ENCODE measurements at regions not wholly inside any gene's neighbourhood (a gene's known extent, or its start where the extent isn't known, plus 50 kb on each side); places are given as distances from the start of the nearest gene placed in this dataset.

DNA sequence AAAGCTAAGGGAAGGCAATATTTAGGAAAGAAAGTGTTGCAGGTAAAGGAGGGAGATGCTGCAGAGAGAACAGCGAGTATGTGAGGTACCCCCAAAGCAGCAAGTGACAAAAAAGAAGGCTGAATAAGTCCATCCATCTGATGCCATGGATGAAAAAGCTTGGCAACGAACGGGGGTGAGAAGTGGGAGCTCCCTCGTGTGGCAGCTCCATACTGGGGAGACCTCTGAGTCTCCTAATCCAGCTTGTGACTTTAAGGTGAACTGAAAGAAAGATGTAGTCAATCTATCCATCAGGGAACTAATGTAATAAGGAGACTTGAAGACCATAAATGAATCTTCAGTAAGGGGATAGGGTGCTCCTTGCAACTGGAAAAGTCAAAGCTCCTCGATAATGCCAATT lies 156.6 kb downstream of the OTOR start:
- H3K9me3 Mint-ChIP-seq, result peaks cover 0 to 2% of the 10 kb centered on the region in 2 donors
- Histone ChIP-seq H3K27me3 (ENCODE audit: control insufficient read depth, insufficient read depth, low read length) (no peaks in the 10 kb centered on the region), H3K4me1 (ENCODE audit: control insufficient read depth, insufficient read depth, low read length) (no peaks in the 10 kb centered on the region), H3K27ac (ENCODE audit: low read length) (no peak overlapping the region), H3K36me3 (ENCODE audit: control insufficient read depth, insufficient read depth, low read length) (no peaks in the 10 kb centered on the region), H3K9me3 (ENCODE audit: control insufficient read depth, insufficient read depth, low read length) (no peaks in the 10 kb centered on the region), H3K4me3 (ENCODE audit: low read length) (no peak overlapping the region)
- DNase-seq, result no peak
- no peaks in the 10 kb centered on the region for H3K27me3 Mint-ChIP-seq (ENCODE audit: low read depth in 2 of 2)
- intact Hi-C loops (cut with micrococcal nuclease), result no loop called here
- H3K36me3 Mint-ChIP-seq, result no peaks in the 10 kb centered on the region
- TF ChIP-seq, protein P1, sequence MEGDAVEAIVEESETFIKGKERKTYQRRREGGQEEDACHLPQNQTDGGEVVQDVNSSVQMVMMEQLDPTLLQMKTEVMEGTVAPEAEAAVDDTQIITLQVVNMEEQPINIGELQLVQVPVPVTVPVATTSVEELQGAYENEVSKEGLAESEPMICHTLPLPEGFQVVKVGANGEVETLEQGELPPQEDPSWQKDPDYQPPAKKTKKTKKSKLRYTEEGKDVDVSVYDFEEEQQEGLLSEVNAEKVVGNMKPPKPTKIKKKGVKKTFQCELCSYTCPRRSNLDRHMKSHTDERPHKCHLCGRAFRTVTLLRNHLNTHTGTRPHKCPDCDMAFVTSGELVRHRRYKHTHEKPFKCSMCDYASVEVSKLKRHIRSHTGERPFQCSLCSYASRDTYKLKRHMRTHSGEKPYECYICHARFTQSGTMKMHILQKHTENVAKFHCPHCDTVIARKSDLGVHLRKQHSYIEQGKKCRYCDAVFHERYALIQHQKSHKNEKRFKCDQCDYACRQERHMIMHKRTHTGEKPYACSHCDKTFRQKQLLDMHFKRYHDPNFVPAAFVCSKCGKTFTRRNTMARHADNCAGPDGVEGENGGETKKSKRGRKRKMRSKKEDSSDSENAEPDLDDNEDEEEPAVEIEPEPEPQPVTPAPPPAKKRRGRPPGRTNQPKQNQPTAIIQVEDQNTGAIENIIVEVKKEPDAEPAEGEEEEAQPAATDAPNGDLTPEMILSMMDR (IDR thresholded peaks at IDR 0.05), result no peak
- no peak overlapping the region for H3K4me3 Mint-ChIP-seq
- H3K27ac Mint-ChIP-seq, result no peak overlapping the region
- 45% methylated on average over 4 of the region's 5 CpGs for WGBS (ENCODE audit: insufficient coverage)
- ATAC-seq, result no peak
- no peaks in the 10 kb centered on the region for H3K4me1 Mint-ChIP-seq

DNA sequence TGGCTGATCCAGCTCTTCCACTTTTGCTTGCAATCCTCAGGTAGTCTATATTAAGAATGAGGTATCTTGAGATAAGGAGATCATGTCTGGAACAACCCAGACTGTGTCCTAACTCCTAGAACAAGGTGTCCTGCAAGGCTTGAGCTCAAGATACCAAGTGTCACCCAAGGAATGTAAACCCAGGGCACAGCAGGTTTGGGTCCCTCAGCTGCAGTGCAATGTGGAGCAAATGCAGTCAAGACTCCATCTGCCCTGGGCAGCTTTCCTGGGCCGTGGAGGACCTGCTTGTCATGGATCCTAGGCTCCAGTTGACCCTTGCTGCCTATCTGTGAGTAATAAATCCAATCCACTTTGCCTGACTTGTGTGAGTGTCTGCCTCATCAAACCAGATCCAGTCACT lies 166.1 kb downstream of the OTOR start:
- no peak for ATAC-seq
- TF ChIP-seq, protein P1 (IDR thresholded peaks at IDR 0.05), result no peak
- Histone ChIP-seq H3K27ac (ENCODE audit: low read length) (no peak overlapping the region), H3K4me3 (ENCODE audit: low read length) (no peak overlapping the region), H3K9me3 (ENCODE audit: control insufficient read depth, insufficient read depth, low read length) (no peaks in the 10 kb centered on the region), H3K27me3 (ENCODE audit: control insufficient read depth, insufficient read depth, low read length) (no peaks in the 10 kb centered on the region), H3K36me3 (ENCODE audit: control insufficient read depth, insufficient read depth, low read length) (no peaks in the 10 kb centered on the region), H3K4me1 (ENCODE audit: control insufficient read depth, insufficient read depth, low read length) (no peaks in the 10 kb centered on the region)
- DNase-seq, result no peak
- H3K9me3 Mint-ChIP-seq, result peaks cover 0 to 9% of the 10 kb centered on the region in 2 donors
- no peaks in the 10 kb centered on the region for H3K36me3 Mint-ChIP-seq
- intact Hi-C loops (cut with micrococcal nuclease), result no loop called here
- no peak overlapping the region for H3K27ac Mint-ChIP-seq
- H3K4me3 Mint-ChIP-seq, result no peak overlapping the region
- no peaks in the 10 kb centered on the region for H3K27me3 Mint-ChIP-seq (ENCODE audit: low read depth in 2 of 2)
- H3K4me1 Mint-ChIP-seq, result no peaks in the 10 kb centered on the region
- WGBS (ENCODE audit: insufficient coverage), result 65% methylated on average over 1 of the region's 1 CpG

DNA sequence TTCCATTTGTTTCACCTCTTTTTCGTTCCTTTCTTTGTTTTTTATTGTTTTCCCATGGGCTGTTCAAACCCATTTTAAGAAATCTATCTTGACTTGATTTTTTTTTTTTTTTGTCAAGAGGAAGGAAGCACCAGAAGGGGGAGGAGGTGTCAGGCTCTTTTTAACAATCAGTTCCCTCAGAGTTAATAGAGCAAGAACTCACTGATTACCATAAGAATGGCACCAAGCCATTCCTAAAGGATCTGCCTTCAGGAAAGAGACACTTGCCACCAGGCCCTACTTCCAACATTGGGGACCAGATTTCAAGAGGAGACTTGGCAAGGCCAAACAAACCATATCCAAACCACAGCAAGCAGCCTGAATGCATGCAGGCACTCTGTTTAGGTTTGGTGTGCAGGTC lies 168.0 kb downstream of the OTOR start:
- H3K4me3 Mint-ChIP-seq, result no peak overlapping the region
- intact Hi-C loops (cut with micrococcal nuclease), result no loop called here
- H3K36me3 Mint-ChIP-seq, result no peaks in the 10 kb centered on the region
- Histone ChIP-seq H3K4me1 (ENCODE audit: control insufficient read depth, insufficient read depth, low read length) (no peaks in the 10 kb centered on the region), H3K27me3 (ENCODE audit: control insufficient read depth, insufficient read depth, low read length) (no peaks in the 10 kb centered on the region), H3K27ac (ENCODE audit: low read length) (no peak overlapping the region), H3K36me3 (ENCODE audit: control insufficient read depth, insufficient read depth, low read length) (no peaks in the 10 kb centered on the region), H3K4me3 (ENCODE audit: low read length) (no peak overlapping the region), H3K9me3 (ENCODE audit: control insufficient read depth, insufficient read depth, low read length) (no peaks in the 10 kb centered on the region)
- DNase-seq (no peak), ATAC-seq (no peak)
- H3K9me3 Mint-ChIP-seq, result peaks cover 0 to 4% of the 10 kb centered on the region in 2 donors
- no peaks in the 10 kb centered on the region for H3K4me1 Mint-ChIP-seq
- WGBS (ENCODE audit: insufficient coverage), result 55% methylated on average over 1 of the region's 1 CpG
- TF ChIP-seq, protein P1 (IDR thresholded peaks at IDR 0.05), result no peak
- no peaks in the 10 kb centered on the region for H3K27me3 Mint-ChIP-seq (ENCODE audit: low read depth in 2 of 2)
- no peak overlapping the region for H3K27ac Mint-ChIP-seq

DNA sequence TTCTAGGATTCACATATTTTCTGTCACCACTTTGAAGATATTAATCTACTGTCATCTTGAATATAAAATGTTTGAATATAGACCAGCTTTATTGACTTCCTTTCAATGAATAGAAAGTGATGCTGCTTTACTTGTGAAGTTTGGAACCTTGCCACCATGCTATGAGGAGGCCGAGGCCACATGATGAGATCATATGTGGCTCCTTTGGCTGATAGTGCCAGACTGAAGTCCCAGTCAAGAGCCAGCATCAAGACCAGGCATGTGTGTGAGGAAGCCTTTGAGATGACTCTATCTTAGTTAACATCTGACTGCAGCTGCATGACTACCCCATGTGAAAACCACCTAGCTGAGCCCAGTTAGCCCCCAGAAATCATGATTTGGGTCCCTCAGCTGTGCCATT lies 169.5 kb downstream of the OTOR start:
- Mint-ChIP-seq H3K9me3 (peaks cover 0 to 3% of the 10 kb centered on the region in 2 donors), H3K27me3 (ENCODE audit: low read depth in 2 of 2) (no peaks in the 10 kb centered on the region), H3K4me1 (no peaks in the 10 kb centered on the region), H3K27ac (no peak overlapping the region), H3K36me3 (no peaks in the 10 kb centered on the region), H3K4me3 (no peak overlapping the region)
- H3K4me3 ChIP-seq (ENCODE audit: low read length), result no peak overlapping the region
- no peak for ATAC-seq
- TF ChIP-seq, protein P1 (IDR thresholded peaks at IDR 0.05), result no peak
- no peaks in the 10 kb centered on the region for H3K27me3 ChIP-seq (ENCODE audit: control insufficient read depth, insufficient read depth, low read length)
- no peak overlapping the region for H3K27ac ChIP-seq (ENCODE audit: low read length)
- H3K36me3 ChIP-seq (ENCODE audit: control insufficient read depth, insufficient read depth, low read length), result no peaks in the 10 kb centered on the region
- H3K4me1 ChIP-seq (ENCODE audit: control insufficient read depth, insufficient read depth, low read length), result no peaks in the 10 kb centered on the region
- H3K9me3 ChIP-seq (ENCODE audit: control insufficient read depth, insufficient read depth, low read length), result no peaks in the 10 kb centered on the region
- intact Hi-C loops (cut with micrococcal nuclease), result no loop called here
- 89% methylated on average over 1 of the region's 1 CpG for WGBS (ENCODE audit: insufficient coverage)
- no peak for DNase-seq

Measured in natural killer cell (primary cell).